ENCODE measurements at regions not wholly inside any gene's neighbourhood (a gene's known extent, or its start where the extent isn't known, plus 50 kb on each side); places are given as distances from the start of the nearest gene placed in this dataset.
"Not testable (repeated sequence)": the region's sequence is repeated elsewhere in the genome, so short reads cannot be mapped to it uniquely, and the experiment has no call there.

GRCh38 chr22:49013707-49014106 is 814.0 kb downstream of the BRD1 start:
- DNase-seq (ENCODE audit: low spot score), result no peak

- no peak for DNase-seq (ENCODE audit: low spot score)
These were observed 814.8 kb downstream of the BRD1 start for GRCh38 chr22:49012712-49013395.

GRCh38 chr22:49011769-49012648 is 815.7 kb downstream of the BRD1 start:
- DNase-seq (ENCODE audit: low spot score), result peak; percentile 4

GRCh38 chr22:49011379-49011768 is 816.3 kb downstream of the BRD1 start:
- peak; percentile 9 for DNase-seq (ENCODE audit: low spot score)

GRCh38 chr22:49010901-49011300 is 816.8 kb downstream of the BRD1 start:
- peak; percentile 8 for DNase-seq (ENCODE audit: low spot score)

GRCh38 chr22:49010070-49010863 is 817.4 kb downstream of the BRD1 start:
- peak; percentile 5 for DNase-seq (ENCODE audit: low spot score)

- no peak for DNase-seq (ENCODE audit: low spot score)
These were observed 818.2 kb downstream of the BRD1 start for GRCh38 chr22:49009359-49010063.

GRCh38 chr22:49008682-49009235 is 818.9 kb downstream of the BRD1 start:
- DNase-seq (ENCODE audit: low spot score), result no peak

- DNase-seq (ENCODE audit: low spot score), result no peak
These were observed 820.5 kb downstream of the BRD1 start for GRCh38 chr22:49007013-49007653.

GRCh38 chr22:49006207-49007012 is 821.3 kb downstream of the BRD1 start:
- peak; percentile 5 for DNase-seq (ENCODE audit: low spot score)

- DNase-seq (ENCODE audit: low spot score), result no peak
These were observed 822.1 kb downstream of the BRD1 start for GRCh38 chr22:49005557-49005956.

GRCh38 chr22:49004484-49005399 is 822.9 kb downstream of the BRD1 start:
- peak; percentile 4 for DNase-seq (ENCODE audit: low spot score)

GRCh38 chr22:48997605-48998004 is 830.1 kb downstream of the BRD1 start:
- DNase-seq (ENCODE audit: low spot score), result not testable (repeated sequence)

- no peak for DNase-seq (ENCODE audit: low spot score)
These were observed 834.0 kb downstream of the BRD1 start for GRCh38 chr22:48993655-48994054.

GRCh38 chr22:48984639-48985038 is 843.0 kb downstream of the BRD1 start:
- no peak for DNase-seq (ENCODE audit: low spot score)

- no peak for DNase-seq (ENCODE audit: low spot score)
These were observed 845.3 kb downstream of the BRD1 start for GRCh38 chr22:48982321-48982905.

- no peak for DNase-seq (ENCODE audit: low spot score)
These were observed 846.2 kb downstream of the BRD1 start for GRCh38 chr22:48981371-48982061.

GRCh38 chr22:48980918-48981317 is 846.8 kb downstream of the BRD1 start:
- no peak for DNase-seq (ENCODE audit: low spot score)
